ENCODE measurements at regions not wholly inside any gene's neighbourhood (a gene's known extent, or its start where the extent isn't known, plus 50 kb on each side); places are given as distances from the start of the nearest gene placed in this dataset.

- CTCF ChIA-PET: interaction anchor here (1.8 kb wide), 1 partner anchor 13 kb away, joined by 7 read pairs; no protein-coding TSS in a partner anchor
- Histone ChIP-seq H3K4me3 (ENCODE audit: low read depth, low read length) (no peak overlapping the region), H3K9me3 (ENCODE audit: control insufficient read depth, insufficient read depth, low read depth, low read length) (no peaks in the 10 kb centered on the region), H3K4me1 (ENCODE audit: control insufficient read depth, insufficient read depth, low read length) (no peaks in the 10 kb centered on the region), H3K36me3 (ENCODE audit: control insufficient read depth in 2 of 2, insufficient read depth in 1 of 2, low read length in 2 of 2) (no peaks in the 10 kb centered on the region), H3K27ac (ENCODE audit: extremely low read depth, low read depth, low read length) (no peak overlapping the region)
- no peak for TF ChIP-seq ZNF174 (tag by site-specific recombination; IDR thresholded peaks at IDR 0.05)
- TF ChIP-seq ZNF211 (tag by site-specific recombination; IDR thresholded peaks at IDR 0.05; ENCODE audit: low read depth): no peak
- TF ChIP-seq ZFHX2 (tag by site-specific recombination; conservative IDR thresholded peaks at IDR 0.05): no peak
- no peak for TF ChIP-seq ZNF132 (tag by site-specific recombination; IDR thresholded peaks at IDR 0.05; ENCODE audit: borderline replicate concordance)
- TF ChIP-seq, protein P1, sequence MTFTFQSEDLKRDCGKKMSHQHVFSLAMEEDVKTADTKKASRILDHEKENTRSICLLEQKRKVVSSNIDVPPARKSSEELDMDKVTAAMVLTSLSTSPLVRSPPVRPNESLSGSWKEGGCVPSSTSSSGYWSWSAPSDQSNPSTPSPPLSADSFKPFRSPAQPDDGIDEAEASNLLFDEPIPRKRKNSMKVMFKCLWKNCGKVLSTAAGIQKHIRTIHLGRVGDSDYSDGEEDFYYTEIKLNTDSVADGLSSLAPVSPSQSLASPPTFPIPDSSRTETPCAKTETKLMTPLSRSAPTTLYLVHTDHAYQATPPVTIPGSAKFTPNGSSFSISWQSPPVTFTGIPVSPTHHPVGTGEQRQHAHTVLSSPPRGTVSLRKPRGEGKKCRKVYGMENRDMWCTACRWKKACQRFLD (tag by site-specific recombination; IDR thresholded peaks at IDR 0.05): no peak
- no peak for TF ChIP-seq ZNF76 (tag by site-specific recombination; IDR thresholded peaks at IDR 0.05; ENCODE audit: borderline replicate concordance, low read depth)
- no peak for TF ChIP-seq ZNF837 (tag by site-specific recombination; IDR thresholded peaks at IDR 0.05)
- TF ChIP-seq ZNF514 (tag by site-specific recombination; IDR thresholded peaks at IDR 0.05): no peak
- TF ChIP-seq EGR2 (tag by site-specific recombination; IDR thresholded peaks at IDR 0.05; ENCODE audit: low read depth): no peak
- no peak for TF ChIP-seq ZBTB17 (tag by site-specific recombination; IDR thresholded peaks at IDR 0.05)
- no peak for TF ChIP-seq ZNF558 (tag by site-specific recombination; IDR thresholded peaks at IDR 0.05)
- TF ChIP-seq TRIM28 (IDR thresholded peaks at IDR 0.05; ENCODE audit: borderline replicate concordance, low read length): no peak
- TF ChIP-seq SETDB1 (IDR thresholded peaks at IDR 0.05; ENCODE audit: insufficient read length, low read length): no peak
- TF ChIP-seq BCL11A (tag by site-specific recombination; IDR thresholded peaks at IDR 0.05; ENCODE audit: low read depth): no peak
- no peak for TF ChIP-seq ZFP69B (tag by site-specific recombination; IDR thresholded peaks at IDR 0.05)
- POLR2A ChIA-PET: no interaction called here
These were observed 332.0 kb upstream of the CHAC2 start for GRCh38 chr2:53435610-53436009.

GRCh38 chr2:53434466-53434865, 333.1 kb upstream of the CHAC2 start:
- Histone ChIP-seq H3K4me3 (ENCODE audit: low read depth, low read length) (no peak overlapping the region), H3K9me3 (ENCODE audit: control insufficient read depth, insufficient read depth, low read depth, low read length) (no peaks in the 10 kb centered on the region), H3K27ac (ENCODE audit: extremely low read depth, low read depth, low read length) (no peak overlapping the region), H3K36me3 (ENCODE audit: control insufficient read depth in 2 of 2, insufficient read depth in 1 of 2, low read length in 2 of 2) (no peaks in the 10 kb centered on the region), H3K4me1 (ENCODE audit: control insufficient read depth, insufficient read depth, low read length) (no peaks in the 10 kb centered on the region)
- POLR2A ChIA-PET: no interaction called here
- CTCF ChIA-PET: interaction anchor here (0.9 kb wide), 1 partner anchor 11 kb away, joined by 3 read pairs; no protein-coding TSS in a partner anchor
- TF ChIP-seq ELK4 (IDR thresholded peaks at IDR 0.05; ENCODE audit: borderline replicate concordance, low read depth, low read length) (no peak), ZBTB17 (tag by site-specific recombination; IDR thresholded peaks at IDR 0.05) (no peak), ZSCAN23 (tag by site-specific recombination; IDR thresholded peaks at IDR 0.05) (no peak), ZNF654 (tag by site-specific recombination; IDR thresholded peaks at IDR 0.05; ENCODE audit: low read depth) (no peak), GLIS1 (tag by site-specific recombination; IDR thresholded peaks at IDR 0.05) (no peak), ZNF16 (tag by site-specific recombination; IDR thresholded peaks at IDR 0.05; ENCODE audit: low read depth) (no peak), ZNF473 (tag by site-specific recombination; IDR thresholded peaks at IDR 0.05) (no peak), ZNF843 (tag by site-specific recombination; IDR thresholded peaks at IDR 0.05) (no peak), ZNF585B (tag by site-specific recombination; IDR thresholded peaks at IDR 0.05) (no peak), SP7 (tag by site-specific recombination; IDR thresholded peaks at IDR 0.05) (no peak)
- TF ChIP-seq, protein P2, sequence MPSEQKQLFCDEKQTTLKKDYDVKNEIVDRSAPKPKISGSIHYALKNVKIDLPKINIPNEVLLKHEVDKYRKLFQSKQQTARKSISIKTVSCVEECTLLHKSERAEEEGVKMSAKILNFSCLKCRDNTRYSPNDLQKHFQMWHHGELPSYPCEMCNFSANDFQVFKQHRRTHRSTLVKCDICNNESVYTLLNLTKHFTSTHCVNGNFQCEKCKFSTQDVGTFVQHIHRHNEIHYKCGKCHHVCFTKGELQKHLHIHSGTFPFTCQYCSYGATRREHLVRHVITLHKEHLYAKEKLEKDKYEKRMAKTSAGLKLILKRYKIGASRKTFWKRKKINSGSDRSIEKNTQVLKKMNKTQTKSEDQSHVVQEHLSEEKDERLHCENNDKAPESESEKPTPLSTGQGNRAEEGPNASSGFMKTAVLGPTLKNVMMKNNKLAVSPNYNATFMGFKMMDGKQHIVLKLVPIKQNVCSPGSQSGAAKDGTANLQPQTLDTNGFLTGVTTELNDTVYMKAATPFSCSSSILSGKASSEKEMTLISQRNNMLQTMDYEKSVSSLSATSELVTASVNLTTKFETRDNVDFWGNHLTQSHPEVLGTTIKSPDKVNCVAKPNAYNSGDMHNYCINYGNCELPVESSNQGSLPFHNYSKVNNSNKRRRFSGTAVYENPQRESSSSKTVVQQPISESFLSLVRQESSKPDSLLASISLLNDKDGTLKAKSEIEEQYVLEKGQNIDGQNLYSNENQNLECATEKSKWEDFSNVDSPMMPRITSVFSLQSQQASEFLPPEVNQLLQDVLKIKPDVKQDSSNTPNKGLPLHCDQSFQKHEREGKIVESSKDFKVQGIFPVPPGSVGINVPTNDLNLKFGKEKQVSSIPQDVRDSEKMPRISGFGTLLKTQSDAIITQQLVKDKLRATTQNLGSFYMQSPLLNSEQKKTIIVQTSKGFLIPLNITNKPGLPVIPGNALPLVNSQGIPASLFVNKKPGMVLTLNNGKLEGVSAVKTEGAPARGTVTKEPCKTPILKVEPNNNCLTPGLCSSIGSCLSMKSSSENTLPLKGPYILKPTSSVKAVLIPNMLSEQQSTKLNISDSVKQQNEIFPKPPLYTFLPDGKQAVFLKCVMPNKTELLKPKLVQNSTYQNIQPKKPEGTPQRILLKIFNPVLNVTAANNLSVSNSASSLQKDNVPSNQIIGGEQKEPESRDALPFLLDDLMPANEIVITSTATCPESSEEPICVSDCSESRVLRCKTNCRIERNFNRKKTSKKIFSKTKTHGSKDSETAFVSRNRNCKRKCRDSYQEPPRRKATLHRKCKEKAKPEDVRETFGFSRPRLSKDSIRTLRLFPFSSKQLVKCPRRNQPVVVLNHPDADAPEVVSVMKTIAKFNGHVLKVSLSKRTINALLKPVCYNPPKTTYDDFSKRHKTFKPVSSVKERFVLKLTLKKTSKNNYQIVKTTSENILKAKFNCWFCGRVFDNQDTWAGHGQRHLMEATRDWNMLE (tag by site-specific recombination; conservative IDR thresholded peaks at IDR 0.05; ENCODE audit: low read depth): no peak
- TF ChIP-seq, protein P3, sequence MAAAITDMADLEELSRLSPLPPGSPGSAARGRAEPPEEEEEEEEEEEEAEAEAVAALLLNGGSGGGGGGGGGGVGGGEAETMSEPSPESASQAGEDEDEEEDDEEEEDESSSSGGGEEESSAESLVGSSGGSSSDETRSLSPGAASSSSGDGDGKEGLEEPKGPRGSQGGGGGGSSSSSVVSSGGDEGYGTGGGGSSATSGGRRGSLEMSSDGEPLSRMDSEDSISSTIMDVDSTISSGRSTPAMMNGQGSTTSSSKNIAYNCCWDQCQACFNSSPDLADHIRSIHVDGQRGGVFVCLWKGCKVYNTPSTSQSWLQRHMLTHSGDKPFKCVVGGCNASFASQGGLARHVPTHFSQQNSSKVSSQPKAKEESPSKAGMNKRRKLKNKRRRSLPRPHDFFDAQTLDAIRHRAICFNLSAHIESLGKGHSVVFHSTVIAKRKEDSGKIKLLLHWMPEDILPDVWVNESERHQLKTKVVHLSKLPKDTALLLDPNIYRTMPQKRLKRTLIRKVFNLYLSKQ (tag by site-specific recombination; IDR thresholded peaks at IDR 0.05; ENCODE audit: borderline replicate concordance): no peak
- TF ChIP-seq, protein P4, sequence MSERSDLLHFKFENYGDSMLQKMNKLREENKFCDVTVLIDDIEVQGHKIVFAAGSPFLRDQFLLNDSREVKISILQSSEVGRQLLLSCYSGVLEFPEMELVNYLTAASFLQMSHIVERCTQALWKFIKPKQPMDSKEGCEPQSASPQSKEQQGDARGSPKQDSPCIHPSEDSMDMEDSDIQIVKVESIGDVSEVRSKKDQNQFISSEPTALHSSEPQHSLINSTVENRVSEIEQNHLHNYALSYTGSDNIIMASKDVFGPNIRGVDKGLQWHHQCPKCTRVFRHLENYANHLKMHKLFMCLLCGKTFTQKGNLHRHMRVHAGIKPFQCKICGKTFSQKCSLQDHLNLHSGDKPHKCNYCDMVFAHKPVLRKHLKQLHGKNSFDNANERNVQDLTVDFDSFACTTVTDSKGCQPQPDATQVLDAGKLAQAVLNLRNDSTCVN (tag by site-specific recombination; optimal IDR thresholded peaks at IDR 0.05): no peak
